ENCODE measurements at regions not wholly inside any gene's neighbourhood (a gene's known extent, or its start where the extent isn't known, plus 50 kb on each side); places are given as distances from the start of the nearest gene placed in this dataset.

DNA sequence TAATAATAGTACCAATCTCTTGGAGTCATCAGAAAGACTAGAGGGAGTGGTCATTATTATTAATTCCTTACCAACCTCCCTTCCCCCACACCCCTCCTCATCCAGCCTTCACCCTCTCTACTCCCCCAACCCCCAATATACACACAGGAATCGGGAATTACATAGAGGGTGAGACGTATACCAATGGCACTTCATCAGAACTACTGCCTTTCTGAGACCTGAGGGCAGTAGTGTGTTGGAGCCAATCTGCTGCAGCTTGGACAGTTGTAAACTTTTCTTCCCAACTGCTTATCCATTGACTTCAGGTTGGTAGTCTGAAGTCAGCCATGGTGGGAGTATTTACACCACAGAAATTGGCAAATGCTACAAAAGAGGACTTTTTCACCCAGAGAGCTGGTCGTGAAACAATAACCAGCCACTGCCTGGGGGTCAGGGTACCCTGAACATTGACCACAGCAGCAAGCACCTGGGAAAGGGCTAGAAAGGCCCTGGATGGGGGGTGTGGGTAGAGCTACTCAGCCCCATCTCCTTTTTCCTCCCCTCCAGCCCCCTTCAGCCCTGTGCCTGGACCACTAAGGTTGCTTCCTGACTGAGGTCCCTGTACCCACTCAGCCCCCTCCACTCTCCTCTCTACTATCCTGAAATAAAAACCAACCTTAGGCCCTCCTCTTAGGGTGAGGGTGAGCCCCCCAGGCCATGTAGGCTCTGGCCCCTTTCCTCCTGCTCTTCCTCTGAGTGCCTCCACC, 161.5 kb downstream of the MRPL14 start:
- no peak for DNase-seq

GRCh38 chr6:43964659-43965570, 162.3 kb downstream of the MRPL14 start:
- DNase-seq, result no peak

DNA sequence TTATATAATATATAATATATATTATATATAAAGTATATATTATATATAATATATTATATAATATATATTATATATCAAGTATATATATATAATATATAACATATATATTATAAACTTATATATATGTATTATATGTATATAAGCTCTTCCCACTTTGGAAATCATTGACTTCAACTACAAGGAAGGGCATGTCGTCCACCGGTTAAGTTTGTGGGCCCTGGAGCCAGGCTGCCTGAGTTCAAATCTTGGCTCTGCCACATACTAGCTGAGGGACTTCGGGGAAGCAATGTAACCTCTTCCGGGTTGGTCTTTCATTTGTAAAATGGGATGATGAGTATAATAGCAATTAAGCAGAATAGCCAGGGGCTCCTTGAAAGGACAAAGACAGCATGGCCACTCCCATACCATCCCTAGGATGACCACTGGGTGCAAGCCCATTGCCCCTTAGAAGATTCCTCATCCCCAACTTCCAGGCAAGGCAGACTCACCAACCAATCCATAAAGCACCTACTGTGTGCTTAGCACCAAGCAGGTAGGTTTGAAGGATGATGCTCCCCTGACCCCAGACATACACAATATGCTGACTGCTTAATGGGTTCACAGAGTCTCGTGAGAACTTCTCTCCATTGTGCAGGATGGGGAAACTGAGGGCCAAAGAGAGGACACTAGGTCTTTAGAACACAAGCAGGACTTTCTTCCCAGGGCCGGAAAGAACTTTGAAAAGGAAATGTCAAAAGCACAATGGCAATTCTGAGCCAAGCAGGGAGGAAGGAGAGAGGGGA, 163.2 kb downstream of the MRPL14 start:
- no peak for DNase-seq

DNA sequence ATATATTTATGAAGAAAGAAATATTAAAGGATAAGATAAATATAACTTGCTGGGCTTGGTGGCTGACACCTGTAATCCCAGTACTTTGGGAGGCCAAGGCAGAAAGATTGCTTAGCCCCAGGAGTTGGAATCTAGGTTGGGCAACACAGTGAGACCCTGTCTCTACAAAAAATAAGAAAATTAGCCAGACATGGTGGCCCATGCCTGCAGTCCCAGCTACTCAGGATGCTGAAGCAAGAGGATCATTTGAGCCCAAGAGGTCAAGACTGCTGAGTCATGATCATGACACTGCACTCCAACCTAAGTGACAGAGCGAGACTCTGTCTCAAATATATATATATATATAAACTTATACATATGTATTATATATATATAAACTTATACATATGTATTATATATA, 164.0 kb downstream of the MRPL14 start:
- DNase-seq, result no peak

DNA sequence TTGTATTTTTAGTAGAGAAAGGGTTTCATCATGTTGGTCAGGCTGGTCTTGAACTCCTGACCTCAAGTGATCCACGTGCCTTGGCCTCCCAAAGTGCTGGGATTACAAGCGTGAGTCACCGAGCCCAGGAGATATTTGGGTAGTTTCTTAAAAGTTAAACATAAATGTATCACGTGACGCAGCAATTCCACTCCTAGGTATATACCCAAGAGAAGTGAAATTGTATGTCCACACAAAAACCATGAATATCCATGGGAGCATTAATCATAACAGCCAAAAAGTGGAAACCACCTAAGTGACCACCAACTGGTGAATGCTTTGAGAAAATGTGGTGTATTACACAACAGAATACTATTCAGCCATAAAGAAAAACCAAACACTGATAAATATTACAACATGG, 164.8 kb downstream of the MRPL14 start:
- DNase-seq, result no peak

DNA sequence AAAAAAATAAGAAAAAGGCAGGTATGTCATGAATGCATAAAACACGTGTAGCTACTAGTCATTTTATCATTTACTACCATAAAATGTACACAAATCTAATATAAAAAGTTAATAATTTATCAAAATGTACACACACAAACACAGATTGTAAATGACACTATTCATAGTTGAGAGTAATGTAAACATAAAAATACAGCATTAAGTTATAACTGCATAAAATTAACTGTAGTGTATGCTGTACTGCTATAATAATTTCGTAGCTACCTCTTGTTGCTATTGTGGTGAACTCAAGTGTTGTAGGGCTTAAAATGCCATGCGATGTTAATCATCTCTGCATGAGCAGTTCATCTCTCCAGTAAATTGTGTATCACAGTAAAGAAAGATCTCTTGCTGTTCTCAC, 170.0 kb downstream of the MRPL14 start:
- no peak for DNase-seq

GRCh38 chr6:43956478-43956877, 170.8 kb downstream of the MRPL14 start:
- no peak for DNase-seq

GRCh38 chr6:43954311-43955131, 172.7 kb downstream of the MRPL14 start:
- DNase-seq, result no peak

- no peak for DNase-seq
Measured at GRCh38 chr6:43953794-43954310, 173.4 kb downstream of the MRPL14 start.

DNA sequence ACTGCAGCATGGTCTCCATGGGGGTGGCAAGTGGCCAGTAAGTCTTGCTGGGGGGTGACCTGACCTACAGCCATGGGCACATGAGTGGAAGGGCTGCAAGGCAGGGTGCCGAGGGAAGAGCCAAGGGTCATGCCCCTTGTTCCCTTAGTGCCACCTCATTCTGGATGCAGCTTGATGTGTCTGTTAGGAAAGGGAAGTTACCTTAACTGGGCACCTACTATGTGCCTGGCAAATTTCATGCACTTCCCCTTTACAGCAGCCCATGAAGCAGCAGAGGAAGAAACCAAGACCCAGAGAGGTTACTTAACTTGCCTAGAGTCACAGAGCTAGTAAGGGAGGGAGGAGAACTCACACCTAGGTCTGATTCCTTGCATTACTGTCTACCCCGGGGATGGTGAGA, 174.0 kb downstream of the MRPL14 start:
- no peak for DNase-seq

GRCh38 chr6:43952746-43953145, 174.5 kb downstream of the MRPL14 start:
- DNase-seq, result no peak

DNA sequence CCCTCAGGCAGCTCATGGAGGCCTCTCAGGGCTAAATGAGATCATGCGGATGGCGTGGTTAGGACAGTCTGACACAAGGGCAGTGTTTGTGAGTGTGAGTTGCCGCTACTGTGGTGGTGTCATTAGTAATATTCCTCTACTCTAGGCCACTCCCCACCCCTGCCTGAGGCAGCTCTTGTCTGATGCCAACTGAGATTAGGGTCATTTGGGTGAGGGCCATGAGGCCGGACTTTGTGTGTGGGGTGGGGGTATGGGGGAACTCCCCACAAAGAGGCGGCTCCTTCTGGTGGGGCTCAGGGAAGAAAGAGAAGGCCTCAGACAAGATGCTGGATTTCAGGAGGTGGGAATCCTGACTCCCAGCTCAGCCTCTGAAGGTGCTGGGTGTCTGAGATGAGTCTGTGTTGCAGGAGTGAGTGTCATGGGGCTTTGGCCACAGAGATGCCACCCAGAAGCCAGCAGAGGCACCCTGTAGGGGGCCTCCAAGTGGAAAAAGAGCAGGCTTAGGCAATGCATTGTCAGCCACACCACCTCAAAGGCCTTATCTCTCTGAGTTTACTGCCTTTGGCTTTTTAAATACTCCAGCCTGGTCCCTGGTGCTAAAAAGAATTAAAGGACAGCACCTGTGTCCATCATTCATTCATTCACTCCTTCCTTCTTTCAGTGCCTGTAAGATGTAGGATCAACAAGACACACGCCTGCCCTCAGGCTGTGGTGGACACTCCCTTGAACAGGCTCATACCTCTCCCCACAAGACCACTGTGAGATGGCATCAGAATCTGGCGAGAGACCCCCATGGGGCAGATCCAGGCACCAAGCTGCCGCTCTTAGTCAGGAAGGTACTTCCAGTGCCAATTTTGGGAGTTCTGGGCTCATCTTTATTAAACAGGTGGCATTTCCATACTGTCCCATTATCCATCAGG, 175.2 kb downstream of the MRPL14 start:
- DNase-seq, result no peak

GRCh38 chr6:43951063-43951755, 176.0 kb downstream of the MRPL14 start:
- no peak for DNase-seq

- DNase-seq, result no peak
Measured at GRCh38 chr6:43950731-43951062, 176.6 kb downstream of the MRPL14 start.

GRCh38 chr6:43950051-43950605, 177.1 kb downstream of the MRPL14 start:
- DNase-seq, result no peak

- DNase-seq, result no peak
Measured at GRCh38 chr6:43949551-43949991, 177.7 kb downstream of the MRPL14 start.

DNA sequence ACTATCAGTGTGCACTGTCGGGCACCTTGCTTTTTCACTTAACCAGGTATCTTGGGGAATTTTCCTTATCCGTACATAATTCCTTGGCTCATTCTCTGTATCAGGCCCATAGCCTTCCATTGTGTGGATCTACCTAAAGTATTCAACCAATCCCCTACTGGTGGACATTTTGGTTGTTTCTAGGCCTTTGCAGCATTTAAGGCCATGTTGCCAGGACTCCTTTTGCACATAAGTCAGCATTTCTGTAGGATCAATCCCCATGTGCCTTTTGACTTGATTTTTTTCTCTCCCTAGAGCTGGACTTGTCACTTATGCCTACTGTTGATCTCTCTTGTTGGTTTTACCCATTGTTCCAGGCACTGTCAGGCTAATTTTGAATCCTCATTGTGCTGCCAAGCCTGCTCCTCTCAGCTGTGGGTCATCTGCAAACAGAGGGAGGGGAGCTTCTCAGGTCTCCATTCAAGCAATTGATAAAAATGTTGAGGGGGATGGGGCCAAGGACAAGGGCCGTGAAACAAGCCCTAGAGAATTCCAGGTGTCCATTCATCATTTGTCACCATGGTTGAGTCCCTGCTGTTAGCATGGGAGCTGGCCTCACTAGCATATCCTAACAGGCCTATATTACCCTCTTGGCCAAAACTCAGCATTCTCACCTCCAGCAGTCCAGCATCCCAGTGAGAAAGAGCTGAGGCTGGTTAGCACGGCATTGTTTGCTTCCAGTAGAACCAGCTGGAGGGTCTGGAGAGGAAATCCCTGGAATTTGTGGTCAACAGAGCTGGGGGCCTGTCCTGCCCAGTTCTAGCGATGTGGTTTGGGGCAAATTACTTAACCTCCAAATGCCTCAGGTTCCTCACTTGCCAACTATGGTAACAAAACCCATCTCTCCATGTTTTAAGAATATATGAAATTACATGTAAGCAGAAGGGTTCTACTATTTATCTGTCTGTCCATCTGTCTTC, 178.4 kb downstream of the MRPL14 start:
- no peak for DNase-seq

GRCh38 chr6:43947860-43948259, 177.8 kb downstream of the VEGFA start:
- DNase-seq, result no peak
